Heart right ventricle (tissue), 16 donors: ENCODE measurements at regions not wholly inside any gene's neighbourhood (a gene's known extent, or its start where the extent isn't known, plus 50 kb on each side); places are given as distances from the start of the nearest gene placed in this dataset.
A peak's percentile ranks its signal among the peaks of the same experiment; 100 is the strongest.

ENCODE experiments used
- ATAC-seq, 8 donors: fragments of 200-7000 bp; cut with Tn5 transposase; one replicate each; pipeline ENCODE4 v1.9.1; 2020; ENCODE audit warnings: mild to moderate bottlenecking in 8 of 8, moderate library complexity in 8 of 8, moderate number of reproducible peaks in 1 of 8
- DNase-seq, 2 donors: peaks; one replicate each; pipeline ENCODE4 v3.0.0-alpha.2; 2020
- H3K27ac ChIP-seq, 10 donors: fragments of 200-600 bp; sonication (generic) in 2 of 10; one replicate each; pipeline versions ENCODE4 v1.5.0 to v1.8.0; 2020 to 2022; ENCODE audit warnings: mild to moderate bottlenecking in 3 of 10
- H3K27me3 ChIP-seq, 7 donors: fragments of 200-600 bp; one replicate each; pipeline ENCODE4 v1.8.0; 2021 to 2022; ENCODE audit warnings: mild to moderate bottlenecking in 2 of 7
- H3K36me3 ChIP-seq, 9 donors: fragments of 200-600 bp; sonication (generic) in 1 of 9; one replicate each; pipeline versions ENCODE4 v1.5.0 to v1.8.0; 2020 to 2022; ENCODE audit warnings: mild to moderate bottlenecking in 2 of 9
- H3K4me1 ChIP-seq, 9 donors: fragments of 200-600 bp; sonication (generic) in 1 of 9; one replicate each; pipeline versions ENCODE4 v1.5.0 to v1.8.0; 2020 to 2022; ENCODE audit warnings: mild to moderate bottlenecking in 4 of 9
- H3K4me3 ChIP-seq, 10 donors: fragments of 200-600 bp; sonication (generic) in 2 of 10; one replicate each; pipeline versions ENCODE4 v1.5.0 to v1.8.0; 2020 to 2022; ENCODE audit warnings: mild to moderate bottlenecking in 7 of 10, moderate library complexity in 2 of 10
- H3K9me3 ChIP-seq, 11 donors: fragments of 200-600 bp in 10 of 11; sonication (generic) in 2 of 11; one replicate each; pipeline versions ENCODE4 v1.5.0 to v1.8.0; 2013 to 2022; ENCODE audit warnings: mild to moderate bottlenecking in 2 of 11, control low read depth in 1 of 11, moderate library complexity in 1 of 11
- WGBS, 2 donors: extraction: QIAGEN DNeasy Blood & Tissue Kit; methylation state at CpG; one replicate each; pipeline ENCODE4 v1.1.7; 2013; ENCODE audit warnings: inconsistent platforms in 1 of 2; 5-methylcytosine and 5-hydroxymethylcytosine counted together
- intact Hi-C, 10 donors: fragments of 100-400 bp; cut with DNase I; formaldehyde crosslinking; loops; one replicate each; pipeline versions ENCODE4 v1.11.1 to v1.14.2; 2022
- TF ChIP-seq, protein P1 (sequence below), 9 donors: fragments of 200-600 bp; sonication (generic) in 2 of 9; IDR thresholded peaks; one replicate each; pipeline versions ENCODE4 v1.5.0 to v1.8.0; 2021 to 2022; ENCODE audit warnings: antibody characterized with exemption in 9 of 9, mild to moderate bottlenecking in 5 of 9, moderate library complexity in 1 of 9
- donor health status: Arrhythmogenic right ventricular cardiomyopathy.
- donor health status: ischemic (EF 13 %, LVEDD 7.1; RV severe dilation, severe dysfunction).
- donor health status: healthy with polysubstance abuse.
- donor health status: DM: no; HTN: yes; CAD: no.
- donor health status: DM: no; HTN: no; CAD: no.
- donor health status: ischemic (EF 25% LVEDD 6.9; RV normal size, moderate dysfunction).
- donor health status: ischemic (EF 25% LVEDD 5.7; RV mildly dilated, moderate dysfunction).
- donor health status: healthy.
- donor health status: DM: yes; HTN: yes; CAD: no.
- donor health status: Ischemic cardiomyopathy.
- donor health status: ischemic (EF 35%, LVEDD 5.7; RV mildly dilated, moderate dysfunction).
- donor health status: nonischemic (EF 11% LVEDD 7.7; RV severe dilation, severe dysfunction).
- donor health status: DM: yes; HTN: yes; CAD: no.
- donor health status: PGD.
- donor health status: ischemic (EF 29% LVEDD 5.4; RV normal size, mild dysfunction).
- donor health status: nonischemic (EF 23%, LVEDD 6.1; RV moderate dilation, normal function).

DNA sequence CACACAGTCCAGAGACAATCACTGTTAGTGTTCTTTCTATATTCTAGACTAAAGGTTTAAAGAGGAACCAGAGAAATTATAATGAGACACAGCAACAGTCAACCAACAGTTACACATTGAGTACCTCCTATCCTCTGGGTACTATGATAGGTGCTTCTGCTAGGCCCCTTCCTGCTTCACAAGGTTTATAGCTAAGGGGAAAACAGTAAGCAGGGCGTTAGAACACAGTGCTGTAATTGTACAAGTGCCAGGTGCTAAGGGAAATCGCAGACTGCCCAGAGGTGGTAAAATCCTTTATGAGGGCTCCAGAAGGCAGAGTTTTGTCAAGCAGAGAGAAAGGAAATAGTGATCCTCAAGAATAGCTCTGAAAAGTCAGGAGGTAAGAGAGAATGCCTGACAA, 297.2 kb upstream of the FAT3 start:
- Histone ChIP-seq H3K9me3 (no peaks in the 10 kb centered on the region), H3K36me3 (no peaks in the 10 kb centered on the region), H3K27ac (no peak overlapping the region), H3K4me1 (no peaks in the 10 kb centered on the region), H3K4me3 (no peak overlapping the region), H3K27me3 (no peaks in the 10 kb centered on the region)
- no peak for DNase-seq
- TF ChIP-seq, protein P1, sequence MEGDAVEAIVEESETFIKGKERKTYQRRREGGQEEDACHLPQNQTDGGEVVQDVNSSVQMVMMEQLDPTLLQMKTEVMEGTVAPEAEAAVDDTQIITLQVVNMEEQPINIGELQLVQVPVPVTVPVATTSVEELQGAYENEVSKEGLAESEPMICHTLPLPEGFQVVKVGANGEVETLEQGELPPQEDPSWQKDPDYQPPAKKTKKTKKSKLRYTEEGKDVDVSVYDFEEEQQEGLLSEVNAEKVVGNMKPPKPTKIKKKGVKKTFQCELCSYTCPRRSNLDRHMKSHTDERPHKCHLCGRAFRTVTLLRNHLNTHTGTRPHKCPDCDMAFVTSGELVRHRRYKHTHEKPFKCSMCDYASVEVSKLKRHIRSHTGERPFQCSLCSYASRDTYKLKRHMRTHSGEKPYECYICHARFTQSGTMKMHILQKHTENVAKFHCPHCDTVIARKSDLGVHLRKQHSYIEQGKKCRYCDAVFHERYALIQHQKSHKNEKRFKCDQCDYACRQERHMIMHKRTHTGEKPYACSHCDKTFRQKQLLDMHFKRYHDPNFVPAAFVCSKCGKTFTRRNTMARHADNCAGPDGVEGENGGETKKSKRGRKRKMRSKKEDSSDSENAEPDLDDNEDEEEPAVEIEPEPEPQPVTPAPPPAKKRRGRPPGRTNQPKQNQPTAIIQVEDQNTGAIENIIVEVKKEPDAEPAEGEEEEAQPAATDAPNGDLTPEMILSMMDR (IDR thresholded peaks at IDR 0.05) = no peak
- intact Hi-C loops = no loop called here
- WGBS, 2 donors = 78% methylated on average over 2 of the region's 2 CpGs
- ATAC-seq = no peak

- Histone ChIP-seq H3K27me3 (no peaks in the 10 kb centered on the region), H3K9me3 (no peaks in the 10 kb centered on the region), H3K4me1 (no peaks in the 10 kb centered on the region), H3K4me3 (no peak overlapping the region), H3K36me3 (no peaks in the 10 kb centered on the region), H3K27ac (no peak overlapping the region)
- WGBS, 2 donors = 27 to 46% methylated on average over 1 of the region's 1 CpG
- DNase-seq (peak in 1 of 2 donors; percentile 16), ATAC-seq (peak in 1 of 8 donors; percentile 58)
- intact Hi-C loops = no loop called here
- TF ChIP-seq, protein P1 (IDR thresholded peaks at IDR 0.05) = no peak
Measured at GRCh38 chr11:91926965-91927364, 297.7 kb upstream of the FAT3 start.

- ATAC-seq (no peak), DNase-seq (no peak)
- no peaks in the 10 kb centered on the region for H3K9me3 ChIP-seq
- H3K36me3 ChIP-seq = no peaks in the 10 kb centered on the region
- no peaks in the 10 kb centered on the region for H3K4me1 ChIP-seq
- no peak overlapping the region for H3K27ac ChIP-seq
- no peak overlapping the region for H3K4me3 ChIP-seq
- TF ChIP-seq, protein P1 (IDR thresholded peaks at IDR 0.05) = no peak
- 65 to 73% methylated on average over 1 of the region's 1 CpG for WGBS, 2 donors
- intact Hi-C loops = no loop called here
- H3K27me3 ChIP-seq = no peaks in the 10 kb centered on the region
Measured at GRCh38 chr11:91922846-91923245, 301.8 kb upstream of the FAT3 start.

GRCh38 chr11:91921974-91922373, 302.6 kb upstream of the FAT3 start:
- Histone ChIP-seq H3K4me1 (no peaks in the 10 kb centered on the region), H3K4me3 (no peak overlapping the region), H3K9me3 (no peaks in the 10 kb centered on the region), H3K27ac (no peak overlapping the region), H3K27me3 (no peaks in the 10 kb centered on the region), H3K36me3 (no peaks in the 10 kb centered on the region)
- DNase-seq = no peak
- ATAC-seq = no peak
- TF ChIP-seq, protein P1 (IDR thresholded peaks at IDR 0.05) = no peak
- 73 to 84% methylated on average over 1 of the region's 1 CpG for WGBS, 2 donors
- intact Hi-C loops = no loop called here

- intact Hi-C loops = no loop called here
- H3K9me3 ChIP-seq = peaks cover 0 to 7% (median 0%) of the 10 kb centered on the region in 11 donors
- H3K4me3 ChIP-seq = no peak overlapping the region
- DNase-seq = no peak
- no peak for ATAC-seq
- H3K36me3 ChIP-seq = no peaks in the 10 kb centered on the region
- no peak overlapping the region for H3K27ac ChIP-seq
- no peaks in the 10 kb centered on the region for H3K4me1 ChIP-seq
- TF ChIP-seq, protein P1 (IDR thresholded peaks at IDR 0.05) = no peak
- H3K27me3 ChIP-seq = peaks cover 0 to 4% (median 0%) of the 10 kb centered on the region in 7 donors
Measured at GRCh38 chr11:91913407-91913806, 311.2 kb upstream of the FAT3 start.
